Lower leg skin (tissue), 4 donors: ENCODE measurements at regions not wholly inside any gene's neighbourhood (a gene's known extent, or its start where the extent isn't known, plus 50 kb on each side); places are given as distances from the start of the nearest gene placed in this dataset.

Source experiments
- DNase-seq, 2 donors: peaks; one replicate each; pipeline ENCODE4 v3.0.0-alpha.2; 2019; ENCODE audit warnings: low spot score in 2 of 2
- H3K4me3 ChIP-seq: fragments of 200-600 bp; sonication (generic); 2 replicates; pipeline ENCODE4 v1.5.1; 2017; ENCODE audit warnings: mild to moderate bottlenecking, low read depth; ENCODE audit not compliant: poor library complexity, severe bottlenecking
- CTCF ChIP-seq, 3 donors: fragments of 450-650 bp; IDR thresholded peaks; one replicate each; pipeline ENCODE4 v1.5.1; 2016; ENCODE audit warnings: antibody characterized with exemption in 3 of 3, mild to moderate bottlenecking in 3 of 3, moderate library complexity in 2 of 3
- POLR2A ChIP-seq, 2 donors: fragments of 450-650 bp; IDR thresholded peaks; one replicate each; pipeline ENCODE4 v1.6.1; 2016 to 2017; ENCODE audit warnings: antibody characterized with exemption in 2 of 2, mild to moderate bottlenecking in 1 of 2, moderate library complexity in 1 of 2
- WGBS, 2 donors: methylation state at CpG; one replicate each; pipeline ENCODE4 v1.1.5; 2018; 5-methylcytosine and 5-hydroxymethylcytosine counted together
- intact Hi-C: fragments of 100-400 bp; cut with DNase I; formaldehyde crosslinking; loops from one replicate; pipeline ENCODE4 v1.15.0; 2023; ENCODE audit warnings: low total_unique reads

GRCh38 chr10:125567529-125567928 lies 115.4 kb downstream of the TEX36 start:
- no peak for TF ChIP-seq POLR2A (IDR thresholded peaks at IDR 0.05)
- TF ChIP-seq CTCF (IDR thresholded peaks at IDR 0.05) = no peak
- H3K4me3 ChIP-seq = no peak overlapping the region
- 75 to 77% methylated on average over 6 of the region's 6 CpGs for WGBS, 2 donors
- intact Hi-C loops = loop anchor here (5.0 kb wide), 1 partner anchor 1520 kb away; no protein-coding TSS in a partner anchor
- no peak for DNase-seq

GRCh38 chr10:125565046-125565445 lies 117.9 kb downstream of the TEX36 start:
- whole genome bisulfite sequencing, 2 donors = 31 to 35% methylated on average over 6 of the region's 6 CpGs
- TF ChIP-seq CTCF (IDR thresholded peaks at IDR 0.05) (no peak), POLR2A (IDR thresholded peaks at IDR 0.05) (no peak)
- DNase-seq = peak in 1 of 2 donors; percentile 26
- intact Hi-C loops = loop anchor here (5.0 kb wide), 1 partner anchor 1518 kb away; no protein-coding TSS in a partner anchor
- H3K4me3 ChIP-seq = no peak overlapping the region

GRCh38 chr10:125564570-125564969 lies 118.4 kb downstream of the TEX36 start:
- TF ChIP-seq POLR2A (IDR thresholded peaks at IDR 0.05) (no peak), CTCF (IDR thresholded peaks at IDR 0.05) (no peak)
- no peak overlapping the region for H3K4me3 ChIP-seq
- 70 to 74% methylated on average over 3 of the region's 3 CpGs for whole genome bisulfite sequencing, 2 donors
- DNase-seq = no peak
- intact Hi-C loops = no loop called here

DNA sequence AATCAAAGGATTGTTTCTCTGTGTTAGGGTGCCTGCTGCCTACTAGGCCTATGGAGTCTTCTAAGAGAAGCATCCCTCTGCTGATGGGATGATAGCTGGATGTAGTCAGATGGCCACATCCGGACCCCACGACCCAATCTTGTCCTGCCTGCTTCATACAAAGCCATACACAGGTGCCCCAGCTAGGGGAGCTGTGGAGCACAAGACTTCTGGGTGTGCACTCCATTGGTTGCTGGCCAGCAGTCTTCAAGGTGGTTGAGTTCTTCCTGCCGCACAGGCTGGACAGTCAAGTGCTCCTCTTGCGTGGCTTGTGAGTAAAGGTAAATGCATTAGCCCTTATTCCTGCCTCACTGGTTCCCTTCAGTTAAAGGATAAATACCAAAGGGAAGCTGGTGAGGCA lies 120.2 kb downstream of the TEX36 start:
- DNase-seq = no peak

DNA sequence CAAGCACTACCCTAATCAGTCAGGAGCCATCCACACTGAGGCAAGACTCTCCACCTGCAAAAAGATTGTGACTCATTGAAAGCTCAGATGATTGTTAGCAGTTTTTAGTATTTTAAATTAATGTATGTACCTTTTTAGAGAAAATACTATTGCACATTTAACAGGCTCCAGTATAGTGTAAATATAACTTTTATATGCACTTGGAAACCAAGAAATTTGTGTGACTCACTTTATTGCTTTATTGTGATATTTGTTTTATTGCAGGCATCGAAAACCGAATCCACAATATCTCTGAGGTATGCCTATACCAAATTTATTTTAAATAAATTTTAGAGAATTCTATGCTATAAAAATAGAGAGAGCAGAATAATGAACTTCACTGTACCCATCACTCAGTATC lies 122.0 kb downstream of the TEX36 start:
- WGBS, 2 donors = 97 to 98% methylated on average over 2 of the region's 2 CpGs
- no peak for DNase-seq
- intact Hi-C loops = no loop called here
- TF ChIP-seq POLR2A (IDR thresholded peaks at IDR 0.05) = no peak
- H3K4me3 ChIP-seq = no peak overlapping the region

More for the DNA sequence above, 120.2 kb downstream of the TEX36 start:
- WGBS, 2 donors = 85 to 88% methylated on average over 4 of the region's 4 CpGs
- intact Hi-C loops = no loop called here
- no peak overlapping the region for H3K4me3 ChIP-seq
- no peak for TF ChIP-seq POLR2A (IDR thresholded peaks at IDR 0.05)
- TF ChIP-seq CTCF (IDR thresholded peaks at IDR 0.05) = no peak

- H3K4me3 ChIP-seq = no peak overlapping the region
- TF ChIP-seq POLR2A (IDR thresholded peaks at IDR 0.05) = no peak
- no peak for TF ChIP-seq CTCF (IDR thresholded peaks at IDR 0.05)
- 48 to 55% methylated on average over 2 of the region's 2 CpGs for WGBS, 2 donors
- no peak for DNase-seq
- intact Hi-C loops = no loop called here
Observed at GRCh38 chr10:125559210-125559609, 123.8 kb downstream of the TEX36 start.
